Liver (tissue), 8 donors: ENCODE measurements at regions not wholly inside any gene's neighbourhood (a gene's known extent, or its start where the extent isn't known, plus 50 kb on each side); places are given as distances from the start of the nearest gene placed in this dataset.

Experiments
- DNase-seq: peaks from one replicate; pipeline ENCODE4 v3.0.0-alpha.2; 2017; ENCODE audit warnings: low spot score
- H3K27ac ChIP-seq, 2 donors: one replicate each; pipeline ENCODE4 v1.7.0; 2013; ENCODE audit warnings: inconsistent platforms in 2 of 2, low read length in 2 of 2, control low read depth in 1 of 2, low read depth in 1 of 2, mild to moderate bottlenecking in 1 of 2
- H3K27me3 ChIP-seq, 4 donors: one replicate each; pipeline versions ENCODE4 v1.6.1 to v1.7.0; 2013; ENCODE audit warnings: low read length in 3 of 4, inconsistent platforms in 1 of 4, mild to moderate bottlenecking in 1 of 4, moderate library complexity in 1 of 4; ENCODE audit not compliant: control insufficient read depth in 4 of 4, insufficient read depth in 4 of 4
- H3K36me3 ChIP-seq, 4 donors: one replicate each; pipeline versions ENCODE4 v1.6.1 to v1.7.0; 2013; ENCODE audit warnings: low read length in 3 of 4, mild to moderate bottlenecking in 3 of 4, low read depth in 1 of 4, moderate library complexity in 1 of 4; ENCODE audit not compliant: control insufficient read depth in 4 of 4, insufficient read depth in 3 of 4
- H3K4me1 ChIP-seq, 4 donors: one replicate each; pipeline versions ENCODE4 v1.6.1 to v1.7.0; 2013; ENCODE audit warnings: low read length in 3 of 4, mild to moderate bottlenecking in 3 of 4, moderate library complexity in 1 of 4; ENCODE audit not compliant: control insufficient read depth in 4 of 4, insufficient read depth in 4 of 4
- H3K4me3 ChIP-seq, 3 donors: one replicate each; pipeline versions ENCODE4 v1.6.1 to v1.7.0; 2013; ENCODE audit warnings: low read length in 3 of 3, control low read depth in 1 of 3, low read depth in 1 of 3, mild to moderate bottlenecking in 1 of 3
- H3K9ac ChIP-seq, 2 donors: one replicate each; pipeline ENCODE4 v1.7.0; 2013; ENCODE audit warnings: low read length in 2 of 2, mild to moderate bottlenecking in 2 of 2, moderate library complexity in 2 of 2, control low read depth in 1 of 2, low read depth in 1 of 2
- H3K9me3 ChIP-seq, 4 donors: one replicate each; pipeline versions ENCODE4 v1.6.1 to v1.7.0; 2013; ENCODE audit warnings: low read length in 3 of 4; ENCODE audit not compliant: control insufficient read depth in 4 of 4
- EGR1 ChIP-seq, 2 donors: IDR thresholded peaks; 2 replicates each; pipeline ENCODE4 v1.6.1; 2016 to 2018; ENCODE audit warnings: antibody characterized with exemption in 2 of 2, low read depth in 2 of 2
- FOXA1 ChIP-seq: IDR thresholded peaks from 2 replicates; pipeline ENCODE4 v1.6.1; 2016; ENCODE audit warnings: antibody characterized with exemption
- FOXA2 ChIP-seq: IDR thresholded peaks from 2 replicates; pipeline ENCODE4 v1.6.1; 2016; ENCODE audit warnings: antibody characterized with exemption
- GABPA ChIP-seq, 2 donors: IDR thresholded peaks in 1 of 2; conservative IDR thresholded peaks in 1 of 2; 2 replicates each; pipeline ENCODE4 v1.6.1; 2016; ENCODE audit warnings: antibody characterized with exemption in 2 of 2, mild to moderate bottlenecking in 1 of 2, moderate library complexity in 1 of 2
- HNF4A ChIP-seq, 2 donors: conservative IDR thresholded peaks; 2 replicates each; pipeline ENCODE4 v1.6.1; 2016; ENCODE audit warnings: antibody characterized with exemption in 2 of 2, mild to moderate bottlenecking in 2 of 2
- HNF4G ChIP-seq: IDR thresholded peaks from 2 replicates; pipeline ENCODE4 v1.6.1; 2016; ENCODE audit warnings: antibody characterized with exemption
- JUND ChIP-seq, 2 donors: IDR thresholded peaks; 2 replicates each; pipeline ENCODE4 v1.6.1; 2016; ENCODE audit warnings: antibody characterized with exemption in 2 of 2
- NR2F2 ChIP-seq: IDR thresholded peaks from 2 replicates; pipeline ENCODE4 v1.6.1; 2016; ENCODE audit warnings: antibody characterized with exemption
- RAD21 ChIP-seq, 2 donors: IDR thresholded peaks; 2 replicates each; pipeline ENCODE4 v1.6.1; 2016; ENCODE audit warnings: antibody characterized with exemption in 2 of 2, mild to moderate bottlenecking in 2 of 2
- RXRA ChIP-seq, 2 donors: IDR thresholded peaks; 2 replicates each; pipeline ENCODE4 v1.6.1; 2017 to 2018; ENCODE audit warnings: antibody characterized with exemption in 2 of 2, mild to moderate bottlenecking in 1 of 2
- SP1 ChIP-seq: IDR thresholded peaks from 2 replicates; pipeline ENCODE4 v1.6.1; 2018; ENCODE audit warnings: antibody characterized with exemption, mild to moderate bottlenecking
- TAF1 ChIP-seq: conservative IDR thresholded peaks from 2 replicates; pipeline ENCODE4 v1.6.1; 2016; ENCODE audit warnings: antibody characterized with exemption, mild to moderate bottlenecking
- YY1 ChIP-seq: IDR thresholded peaks from 2 replicates; pipeline ENCODE4 v1.6.1; 2016; ENCODE audit warnings: antibody characterized with exemption, mild to moderate bottlenecking
- WGBS: extraction: QIAGEN DNeasy Blood & Tissue Kit; methylation state at CpG from one replicate; pipeline ENCODE4 v1.1.7; 2013; 5-methylcytosine and 5-hydroxymethylcytosine counted together
- TF ChIP-seq, protein P1 (sequence below): IDR thresholded peaks from 2 replicates; pipeline ENCODE4 v1.6.1; 2016; ENCODE audit warnings: antibody characterized with exemption
- TF ChIP-seq, protein P2 (sequence below): fragments of 150-350 bp; IDR thresholded peaks from 2 replicates; pipeline ENCODE4 v1.5.1; 2017; ENCODE audit warnings: improper control_type of control experiment, low read depth, low read length; ENCODE audit not compliant: missing input control
- TF ChIP-seq, protein P3 (sequence below): IDR thresholded peaks from 2 replicates; pipeline ENCODE4 v1.6.1; 2016; ENCODE audit warnings: antibody characterized with exemption
- TF ChIP-seq, protein P4 (sequence below): IDR thresholded peaks from 2 replicates; pipeline ENCODE4 v1.6.1; 2016; ENCODE audit warnings: antibody characterized with exemption
- TF ChIP-seq, protein P5 (sequence below): IDR thresholded peaks from 2 replicates; pipeline ENCODE4 v1.6.1; 2016; ENCODE audit warnings: antibody characterized with exemption, mild to moderate bottlenecking
- donor health status: healthy.
- donor health status: healthy.
- donor health status: healthy.
- donor health status: healthy.
- donor health status: healthy.

DNA sequence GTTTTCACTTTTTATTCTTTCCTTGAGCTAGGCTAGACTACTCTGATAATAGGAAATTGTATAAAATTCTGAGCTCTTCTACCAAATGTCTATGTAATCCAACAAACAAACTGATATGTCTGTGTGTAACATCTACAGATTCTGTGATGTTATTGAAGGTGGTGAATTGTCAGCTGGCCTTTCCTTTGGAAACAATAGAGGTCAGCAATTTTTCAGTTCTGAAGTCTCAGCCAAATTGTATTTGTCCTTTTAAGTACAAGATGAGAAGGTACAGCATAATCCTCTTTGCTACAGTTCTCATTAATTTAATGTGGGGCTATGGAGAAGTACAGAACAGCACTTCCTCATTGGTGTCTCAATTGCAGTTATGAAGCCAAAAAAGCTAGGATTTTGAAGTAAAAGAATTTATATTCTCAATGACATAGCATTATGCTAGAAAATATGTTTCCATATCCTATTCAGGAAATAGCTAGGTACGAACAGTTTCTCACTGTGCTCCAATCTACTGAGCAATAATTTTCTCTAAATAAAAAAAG lies 198.0 kb downstream of the HINT1 start:
- no peaks in the 10 kb centered on the region for H3K9me3 ChIP-seq
- DNase-seq = no peak
- no peaks in the 10 kb centered on the region for H3K36me3 ChIP-seq
- no peaks in the 10 kb centered on the region for H3K4me1 ChIP-seq
- 54% methylated on average over 1 of the region's 1 CpG for WGBS
- no peaks in the 10 kb centered on the region for H3K27me3 ChIP-seq
- no peak overlapping the region for H3K27ac ChIP-seq
- H3K9ac ChIP-seq = no peak overlapping the region
- TF ChIP-seq, protein P1, sequence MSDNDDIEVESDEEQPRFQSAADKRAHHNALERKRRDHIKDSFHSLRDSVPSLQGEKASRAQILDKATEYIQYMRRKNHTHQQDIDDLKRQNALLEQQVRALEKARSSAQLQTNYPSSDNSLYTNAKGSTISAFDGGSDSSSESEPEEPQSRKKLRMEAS = no peak
- TF ChIP-seq, protein P2, sequence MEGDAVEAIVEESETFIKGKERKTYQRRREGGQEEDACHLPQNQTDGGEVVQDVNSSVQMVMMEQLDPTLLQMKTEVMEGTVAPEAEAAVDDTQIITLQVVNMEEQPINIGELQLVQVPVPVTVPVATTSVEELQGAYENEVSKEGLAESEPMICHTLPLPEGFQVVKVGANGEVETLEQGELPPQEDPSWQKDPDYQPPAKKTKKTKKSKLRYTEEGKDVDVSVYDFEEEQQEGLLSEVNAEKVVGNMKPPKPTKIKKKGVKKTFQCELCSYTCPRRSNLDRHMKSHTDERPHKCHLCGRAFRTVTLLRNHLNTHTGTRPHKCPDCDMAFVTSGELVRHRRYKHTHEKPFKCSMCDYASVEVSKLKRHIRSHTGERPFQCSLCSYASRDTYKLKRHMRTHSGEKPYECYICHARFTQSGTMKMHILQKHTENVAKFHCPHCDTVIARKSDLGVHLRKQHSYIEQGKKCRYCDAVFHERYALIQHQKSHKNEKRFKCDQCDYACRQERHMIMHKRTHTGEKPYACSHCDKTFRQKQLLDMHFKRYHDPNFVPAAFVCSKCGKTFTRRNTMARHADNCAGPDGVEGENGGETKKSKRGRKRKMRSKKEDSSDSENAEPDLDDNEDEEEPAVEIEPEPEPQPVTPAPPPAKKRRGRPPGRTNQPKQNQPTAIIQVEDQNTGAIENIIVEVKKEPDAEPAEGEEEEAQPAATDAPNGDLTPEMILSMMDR = no peak
- TF ChIP-seq TAF1 (no peak), RAD21 (IDR thresholded peaks at IDR 0.05) (no peak), RXRA (IDR thresholded peaks at IDR 0.05) (no peak), JUND (IDR thresholded peaks at IDR 0.05) (no peak), GABPA (IDR thresholded peaks at IDR 0.05 in 1 of 2, conservative IDR thresholded peaks at IDR 0.05 in 1 of 2) (no peak), HNF4A (conservative IDR thresholded peaks at IDR 0.05) (no peak), EGR1 (IDR thresholded peaks at IDR 0.05; ENCODE audit: low read depth in 2 of 2) (no peak), HNF4G (no peak), YY1 (no peak), NR2F2 (no peak), FOXA1 (no peak)
- TF ChIP-seq, protein P3, sequence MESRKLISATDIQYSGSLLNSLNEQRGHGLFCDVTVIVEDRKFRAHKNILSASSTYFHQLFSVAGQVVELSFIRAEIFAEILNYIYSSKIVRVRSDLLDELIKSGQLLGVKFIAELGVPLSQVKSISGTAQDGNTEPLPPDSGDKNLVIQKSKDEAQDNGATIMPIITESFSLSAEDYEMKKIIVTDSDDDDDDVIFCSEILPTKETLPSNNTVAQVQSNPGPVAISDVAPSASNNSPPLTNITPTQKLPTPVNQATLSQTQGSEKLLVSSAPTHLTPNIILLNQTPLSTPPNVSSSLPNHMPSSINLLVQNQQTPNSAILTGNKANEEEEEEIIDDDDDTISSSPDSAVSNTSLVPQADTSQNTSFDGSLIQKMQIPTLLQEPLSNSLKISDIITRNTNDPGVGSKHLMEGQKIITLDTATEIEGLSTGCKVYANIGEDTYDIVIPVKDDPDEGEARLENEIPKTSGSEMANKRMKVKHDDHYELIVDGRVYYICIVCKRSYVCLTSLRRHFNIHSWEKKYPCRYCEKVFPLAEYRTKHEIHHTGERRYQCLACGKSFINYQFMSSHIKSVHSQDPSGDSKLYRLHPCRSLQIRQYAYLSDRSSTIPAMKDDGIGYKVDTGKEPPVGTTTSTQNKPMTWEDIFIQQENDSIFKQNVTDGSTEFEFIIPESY = no peak
- TF ChIP-seq, protein P4, sequence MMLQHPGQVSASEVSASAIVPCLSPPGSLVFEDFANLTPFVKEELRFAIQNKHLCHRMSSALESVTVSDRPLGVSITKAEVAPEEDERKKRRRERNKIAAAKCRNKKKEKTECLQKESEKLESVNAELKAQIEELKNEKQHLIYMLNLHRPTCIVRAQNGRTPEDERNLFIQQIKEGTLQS = no peak
- no peak overlapping the region for H3K4me3 ChIP-seq

DNA sequence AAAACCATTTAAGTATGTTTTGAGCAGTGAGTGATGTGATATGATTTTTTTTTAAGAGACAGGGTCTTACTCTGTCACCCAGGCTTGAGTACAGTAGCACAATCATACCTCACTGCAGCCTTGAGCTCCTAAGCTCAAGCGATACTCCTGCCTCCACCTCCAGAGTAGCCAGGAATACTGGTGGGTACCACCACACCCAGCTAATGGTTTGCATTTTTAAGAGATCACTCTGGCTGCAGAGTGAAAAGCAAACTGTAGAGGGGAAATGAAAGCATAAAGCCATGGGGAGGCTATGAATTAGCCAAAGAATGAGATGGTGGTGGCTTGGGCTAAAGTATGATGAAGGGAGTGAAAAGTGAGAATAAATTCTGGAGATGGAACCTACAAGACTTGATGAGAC lies 199.1 kb downstream of the HINT1 start:
- H3K4me3 ChIP-seq = no peak overlapping the region

More for the DNA sequence above, 199.1 kb downstream of the HINT1 start:
- DNase-seq = no peak
- TF ChIP-seq FOXA2 = no peak
- TF ChIP-seq EGR1 (IDR thresholded peaks at IDR 0.05; ENCODE audit: low read depth in 2 of 2) = no peak
- no peak for TF ChIP-seq RAD21 (IDR thresholded peaks at IDR 0.05)
- TF ChIP-seq HNF4A (conservative IDR thresholded peaks at IDR 0.05) = no peak
- TF ChIP-seq NR2F2 = no peak
- TF ChIP-seq FOXA1 = no peak
- no peak for TF ChIP-seq TAF1
- TF ChIP-seq JUND (IDR thresholded peaks at IDR 0.05) = no peak
- no peak for TF ChIP-seq YY1
- no peak for TF ChIP-seq SP1
- TF ChIP-seq, protein P1 = no peak
- TF ChIP-seq, protein P5, sequence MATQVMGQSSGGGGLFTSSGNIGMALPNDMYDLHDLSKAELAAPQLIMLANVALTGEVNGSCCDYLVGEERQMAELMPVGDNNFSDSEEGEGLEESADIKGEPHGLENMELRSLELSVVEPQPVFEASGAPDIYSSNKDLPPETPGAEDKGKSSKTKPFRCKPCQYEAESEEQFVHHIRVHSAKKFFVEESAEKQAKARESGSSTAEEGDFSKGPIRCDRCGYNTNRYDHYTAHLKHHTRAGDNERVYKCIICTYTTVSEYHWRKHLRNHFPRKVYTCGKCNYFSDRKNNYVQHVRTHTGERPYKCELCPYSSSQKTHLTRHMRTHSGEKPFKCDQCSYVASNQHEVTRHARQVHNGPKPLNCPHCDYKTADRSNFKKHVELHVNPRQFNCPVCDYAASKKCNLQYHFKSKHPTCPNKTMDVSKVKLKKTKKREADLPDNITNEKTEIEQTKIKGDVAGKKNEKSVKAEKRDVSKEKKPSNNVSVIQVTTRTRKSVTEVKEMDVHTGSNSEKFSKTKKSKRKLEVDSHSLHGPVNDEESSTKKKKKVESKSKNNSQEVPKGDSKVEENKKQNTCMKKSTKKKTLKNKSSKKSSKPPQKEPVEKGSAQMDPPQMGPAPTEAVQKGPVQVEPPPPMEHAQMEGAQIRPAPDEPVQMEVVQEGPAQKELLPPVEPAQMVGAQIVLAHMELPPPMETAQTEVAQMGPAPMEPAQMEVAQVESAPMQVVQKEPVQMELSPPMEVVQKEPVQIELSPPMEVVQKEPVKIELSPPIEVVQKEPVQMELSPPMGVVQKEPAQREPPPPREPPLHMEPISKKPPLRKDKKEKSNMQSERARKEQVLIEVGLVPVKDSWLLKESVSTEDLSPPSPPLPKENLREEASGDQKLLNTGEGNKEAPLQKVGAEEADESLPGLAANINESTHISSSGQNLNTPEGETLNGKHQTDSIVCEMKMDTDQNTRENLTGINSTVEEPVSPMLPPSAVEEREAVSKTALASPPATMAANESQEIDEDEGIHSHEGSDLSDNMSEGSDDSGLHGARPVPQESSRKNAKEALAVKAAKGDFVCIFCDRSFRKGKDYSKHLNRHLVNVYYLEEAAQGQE = no peak
- no peak for TF ChIP-seq GABPA (IDR thresholded peaks at IDR 0.05 in 1 of 2, conservative IDR thresholded peaks at IDR 0.05 in 1 of 2)
- no peak for TF ChIP-seq HNF4G
- TF ChIP-seq, protein P2 = no peak
- Histone ChIP-seq H3K4me1 (no peaks in the 10 kb centered on the region), H3K36me3 (no peaks in the 10 kb centered on the region), H3K9ac (no peak overlapping the region), H3K27ac (no peak overlapping the region), H3K9me3 (no peaks in the 10 kb centered on the region), H3K27me3 (no peaks in the 10 kb centered on the region)
- WGBS = 98% methylated on average over 1 of the region's 1 CpG
